ENCODE measurements at regions not wholly inside any gene's neighbourhood (a gene's known extent, or its start where the extent isn't known, plus 50 kb on each side); places are given as distances from the start of the nearest gene placed in this dataset.
A peak's percentile ranks its signal among the peaks of the same experiment; 100 is the strongest.
"Not testable (repeated sequence)": the region's sequence is repeated elsewhere in the genome, so short reads cannot be mapped to it uniquely, and the experiment has no call there.

- WGBS, 2 donors = 9 to 32% methylated on average over 18 of the region's 18 CpGs
- Histone ChIP-seq H3K27ac (no peak overlapping the region), H3K36me3 (no peaks in the 10 kb centered on the region), H3K4me1 (peaks cover 0 to 12% (median 3%) of the 10 kb centered on the region in 4 donors), H3K4me3 (no peak overlapping the region), H3K27me3 (no peaks in the 10 kb centered on the region), H3K9me3 (no peaks in the 10 kb centered on the region)
- intact Hi-C loops (cut with DNase I) = no loop called here
- no peak for TF ChIP-seq POLR2AphosphoS5 (IDR thresholded peaks at IDR 0.05)
- no peak for TF ChIP-seq CTCF (IDR thresholded peaks at IDR 0.05)
- TF ChIP-seq POLR2A (IDR thresholded peaks at IDR 0.05) = no peak
- TF ChIP-seq EP300 (IDR thresholded peaks at IDR 0.05) = no peak
- no peak for DNase-seq
These were observed 73.2 kb upstream of the MEDAG start for GRCh38 chr13:30832845-30833332.

DNA sequence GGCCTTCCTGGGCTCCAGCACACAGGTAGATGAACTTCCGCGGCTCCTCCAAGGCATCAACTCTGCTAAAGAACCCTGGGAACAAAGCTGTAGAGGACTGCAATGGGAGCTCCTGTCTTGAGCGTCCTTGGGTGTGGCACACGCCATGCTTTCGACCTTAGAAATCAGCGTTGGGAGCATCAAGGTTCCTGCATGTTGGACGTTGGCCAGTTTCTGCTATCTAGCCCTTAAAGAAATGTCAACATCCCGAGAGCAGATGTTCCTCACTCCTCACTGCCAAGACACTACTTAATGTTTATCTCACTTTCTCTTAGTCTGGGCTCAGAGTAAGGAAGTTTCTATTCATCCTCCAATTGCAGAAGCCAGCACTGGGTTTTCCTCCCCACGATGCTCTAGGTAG is 70.6 kb upstream of the MEDAG start:
- intact Hi-C loops (cut with DNase I) = no loop called here
- no peaks in the 10 kb centered on the region for H3K36me3 ChIP-seq
- H3K27ac ChIP-seq = no peak overlapping the region
- WGBS, 2 donors = 12 to 50% methylated on average over 9 of the region's 9 CpGs
- TF ChIP-seq POLR2AphosphoS5 (IDR thresholded peaks at IDR 0.05) (no peak), CTCF (IDR thresholded peaks at IDR 0.05) (no peak), EP300 (IDR thresholded peaks at IDR 0.05) (no peak), POLR2A (IDR thresholded peaks at IDR 0.05) (no peak)
- peaks cover 0 to 8% (median 3%) of the 10 kb centered on the region in 4 donors for H3K4me1 ChIP-seq
- DNase-seq = peak; percentile 55
- no peak overlapping the region for H3K4me3 ChIP-seq
- H3K9me3 ChIP-seq = no peaks in the 10 kb centered on the region
- H3K27me3 ChIP-seq = no peaks in the 10 kb centered on the region

DNA sequence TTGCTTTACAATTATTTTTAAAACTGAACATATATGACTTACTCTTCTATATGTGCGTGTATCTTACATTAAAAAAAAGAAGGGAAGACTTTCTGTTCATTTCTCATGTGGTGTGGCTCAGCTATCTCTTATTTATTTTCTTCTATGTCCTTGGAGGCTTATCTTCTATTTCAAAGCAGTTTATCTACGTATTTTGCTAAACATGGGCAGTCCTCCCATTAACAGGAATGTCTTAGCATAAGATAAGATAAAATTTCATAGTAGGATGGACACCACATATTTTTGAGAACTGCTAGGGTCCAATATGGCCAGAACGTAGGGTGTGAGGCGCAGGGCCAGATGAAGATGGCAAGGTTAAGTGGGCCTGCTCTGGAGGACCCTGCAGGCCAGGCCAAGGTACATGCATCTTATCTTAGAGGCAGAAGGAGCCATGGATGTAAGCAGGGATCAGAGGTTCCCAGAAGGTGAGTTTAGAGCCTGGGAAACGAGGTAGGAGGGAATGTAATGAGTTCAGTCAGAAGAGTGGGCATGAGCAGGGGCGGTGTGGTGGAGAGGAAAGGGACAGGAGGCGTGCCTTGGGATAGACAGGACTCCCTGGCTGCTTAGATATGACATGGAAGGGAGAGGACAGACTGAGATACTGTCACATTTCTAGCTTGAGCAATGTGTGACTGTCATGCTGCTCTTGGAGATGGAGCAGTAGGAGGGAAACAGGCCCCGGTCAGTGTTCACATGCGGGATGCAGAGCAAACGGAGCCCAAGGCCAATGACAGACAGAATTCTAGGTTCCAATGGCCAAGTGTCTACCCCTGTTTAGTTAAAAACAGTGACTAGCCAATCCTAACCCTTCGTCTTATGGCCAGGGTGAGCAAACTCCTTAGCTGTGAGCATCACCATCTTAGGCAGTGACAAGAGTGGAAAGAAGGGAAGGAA is 68.6 kb upstream of the MEDAG start:
- H3K4me1 ChIP-seq = peaks cover 0 to 8% (median 3%) of the 10 kb centered on the region in 4 donors
- no peaks in the 10 kb centered on the region for H3K9me3 ChIP-seq
- intact Hi-C loops (cut with DNase I) = no loop called here
- H3K27me3 ChIP-seq = no peaks in the 10 kb centered on the region
- H3K4me3 ChIP-seq = no peak overlapping the region
- 93% methylated on average over 11 of the region's 11 CpGs for WGBS, 2 donors
- TF ChIP-seq EP300 (IDR thresholded peaks at IDR 0.05) (no peak), CTCF (IDR thresholded peaks at IDR 0.05) (no peak), POLR2A (IDR thresholded peaks at IDR 0.05) (no peak)
- no peaks in the 10 kb centered on the region for H3K36me3 ChIP-seq
- no peak for DNase-seq
- H3K27ac ChIP-seq = no peak overlapping the region

GRCh38 chr13:30839636-30840035 is 66.4 kb upstream of the MEDAG start:
- H3K27ac ChIP-seq; H3K9me3 ChIP-seq; intact Hi-C loops (cut with DNase I); H3K27me3 ChIP-seq; H3K4me1 ChIP-seq; DNase-seq; H3K4me3 ChIP-seq; H3K36me3 ChIP-seq: not testable (repeated sequence)
- WGBS, 2 donors = 96% methylated on average over 30 of the region's 30 CpGs

GRCh38 chr13:30840515-30840914 is 65.6 kb upstream of the MEDAG start:
- intact Hi-C loops (cut with DNase I) = no loop called here
- H3K27me3 ChIP-seq = no peaks in the 10 kb centered on the region
- no peak overlapping the region for H3K4me3 ChIP-seq
- DNase-seq = no peak
- H3K36me3 ChIP-seq = no peaks in the 10 kb centered on the region
- 70 to 74% methylated on average over 2 to 6 of the region's 6 CpGs for WGBS, 2 donors
- no peaks in the 10 kb centered on the region for H3K4me1 ChIP-seq
- no peak overlapping the region for H3K27ac ChIP-seq
- H3K9me3 ChIP-seq = no peaks in the 10 kb centered on the region
- TF ChIP-seq POLR2AphosphoS5 (IDR thresholded peaks at IDR 0.05) (no peak), CTCF (IDR thresholded peaks at IDR 0.05) (no peak), EP300 (IDR thresholded peaks at IDR 0.05) (no peak), POLR2A (IDR thresholded peaks at IDR 0.05) (no peak)

All from sigmoid colon (tissue), 6 donors.